Fibroblast of lung (primary cell): ENCODE measurements at regions not wholly inside any gene's neighbourhood (a gene's known extent, or its start where the extent isn't known, plus 50 kb on each side); places are given as distances from the start of the nearest gene placed in this dataset.

Source experiments
- CTCF ChIP-seq, 2 donors: IDR thresholded peaks in 1 of 2; conservative IDR thresholded peaks in 1 of 2; 1 replicate in 1 of 2; 2 replicates in 1 of 2; pipeline ENCODE4 v1.5.1; 2011 to 2012; ENCODE audit warnings: low read length in 2 of 2, control low read depth in 1 of 2, inconsistent platforms in 1 of 2, low read depth in 1 of 2, mild to moderate bottlenecking in 1 of 2
- EZH2 ChIP-seq: IDR thresholded peaks from 2 replicates; pipeline ENCODE4 v1.5.1; 2012; ENCODE audit warnings: low read length, control low read depth, mild to moderate bottlenecking; ENCODE audit errors: missing control alignments

GRCh38 chr3:139839014-139839413 lies 96.0 kb upstream of the CLSTN2 start:
- TF ChIP-seq CTCF (conservative IDR thresholded peaks at IDR 0.05 in 1 of 2, IDR thresholded peaks at IDR 0.05 in 1 of 2; ENCODE audit: low read depth in 1 of 2, low read length in 2 of 2) (no peak), EZH2 (no peak)
